GM18867 (cell line): ENCODE measurements at regions not wholly inside any gene's neighbourhood (a gene's known extent, or its start where the extent isn't known, plus 50 kb on each side); places are given as distances from the start of the nearest gene placed in this dataset.
A peak's percentile ranks its signal among the peaks of the same experiment; 100 is the strongest.

Experiments used
- ATAC-seq: cut with Tn5 transposase; IDR thresholded peaks from one replicate; pipeline ENCODE4 v1.9.1; 2021; ENCODE audit warnings: mild to moderate bottlenecking, moderate library complexity; ENCODE audit not compliant: unreplicated experiment

DNA sequence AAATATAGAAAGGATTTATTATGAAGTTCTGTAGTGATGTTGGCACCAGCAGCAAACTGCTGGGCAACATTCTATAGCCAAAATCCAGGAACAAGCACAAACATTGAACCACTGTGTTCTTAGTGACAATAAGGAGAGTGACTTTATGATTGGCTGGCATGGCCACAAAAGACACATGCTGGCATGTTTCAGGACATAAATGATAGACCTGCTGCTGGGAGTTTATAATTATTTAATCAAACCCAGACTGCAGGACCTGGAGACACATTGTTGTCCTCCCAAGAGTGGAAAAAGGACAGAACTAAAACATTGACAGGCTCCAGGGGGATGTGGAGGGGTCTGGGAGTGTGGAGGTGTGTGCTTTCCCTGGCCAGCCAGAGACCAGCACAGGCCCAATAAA, 255.3 kb upstream of the LRTM1 start:
- ATAC-seq = no peak

- ATAC-seq = peak; percentile 74
Observed at GRCh38 chr3:55180936-55181535, 253.2 kb upstream of the LRTM1 start.

DNA sequence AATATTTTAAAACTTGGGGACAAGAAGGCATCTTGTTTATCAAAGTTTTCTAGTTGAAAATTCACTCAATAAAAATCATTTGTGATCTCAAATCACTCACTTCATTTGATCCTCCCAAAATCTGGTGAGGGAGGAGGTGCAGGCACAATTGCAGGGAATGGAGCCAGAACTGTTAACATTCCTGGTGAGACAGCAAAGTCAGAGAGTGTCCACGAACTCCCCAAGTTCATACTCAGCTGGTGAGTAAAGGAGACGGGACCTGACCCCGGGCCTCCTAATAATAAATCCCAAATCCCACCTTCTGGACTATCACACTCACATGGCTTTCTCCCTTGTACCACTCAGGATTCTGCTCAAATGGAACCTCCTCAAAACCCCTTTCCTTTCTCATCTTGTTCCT, 252.3 kb upstream of the LRTM1 start:
- ATAC-seq = no peak

DNA sequence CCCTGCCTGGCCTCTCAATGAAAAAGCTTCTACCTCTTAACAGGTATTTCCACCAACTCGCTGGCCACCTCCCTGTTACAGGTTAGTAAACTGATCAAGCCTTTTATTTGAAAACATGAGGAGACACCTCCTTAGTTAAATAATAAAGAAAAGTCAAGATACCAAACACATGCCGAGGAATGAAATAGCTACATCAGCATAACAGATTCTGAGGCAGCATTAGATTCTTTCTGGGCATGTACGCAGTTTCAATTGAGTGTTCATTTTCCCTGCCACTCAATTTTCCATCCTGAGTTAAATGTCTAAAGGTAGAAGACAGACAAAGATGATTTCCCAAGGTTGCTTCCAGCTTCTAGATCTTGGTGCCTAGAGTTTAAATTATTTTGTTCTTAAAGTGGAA, 250.5 kb upstream of the LRTM1 start:
- ATAC-seq = no peak

DNA sequence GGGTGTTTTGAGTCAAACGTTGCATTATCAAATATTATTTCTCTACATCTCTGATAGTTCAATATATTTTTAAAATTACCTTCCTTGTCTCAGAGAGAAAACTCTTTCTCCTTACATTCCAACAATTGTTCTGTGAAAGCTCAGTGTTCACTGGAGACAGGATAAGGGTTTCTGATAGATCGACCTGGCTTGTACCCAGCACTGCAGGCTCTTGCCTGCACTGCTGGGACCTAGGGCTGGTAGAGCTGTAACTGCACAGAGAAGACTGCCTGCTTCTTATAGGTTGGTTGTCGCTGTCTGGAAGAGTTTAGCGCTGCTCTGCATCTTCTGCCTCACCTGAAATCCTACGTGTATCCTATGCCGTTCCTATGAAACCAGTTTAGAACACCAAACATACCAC, 249.9 kb upstream of the LRTM1 start:
- no peak for ATAC-seq

DNA sequence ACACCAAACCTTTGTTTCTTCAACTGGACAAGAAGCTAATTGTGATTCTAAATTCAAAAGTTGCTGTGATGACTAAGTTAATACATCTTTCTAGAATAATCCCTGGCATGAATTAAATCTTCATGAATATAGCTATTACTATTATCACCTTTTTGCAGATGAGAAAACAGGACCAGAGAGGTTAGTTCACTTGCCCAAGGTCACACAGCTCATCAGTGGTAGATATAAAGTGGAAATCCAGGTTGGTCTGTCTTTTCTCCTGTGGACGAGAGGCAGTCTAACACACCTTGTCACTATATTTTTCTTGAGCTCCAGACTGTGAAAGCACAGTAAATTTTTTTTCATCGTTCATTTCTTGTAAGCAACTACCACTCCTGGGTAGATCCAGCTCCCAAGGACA, 247.6 kb upstream of the LRTM1 start:
- ATAC-seq = no peak

DNA sequence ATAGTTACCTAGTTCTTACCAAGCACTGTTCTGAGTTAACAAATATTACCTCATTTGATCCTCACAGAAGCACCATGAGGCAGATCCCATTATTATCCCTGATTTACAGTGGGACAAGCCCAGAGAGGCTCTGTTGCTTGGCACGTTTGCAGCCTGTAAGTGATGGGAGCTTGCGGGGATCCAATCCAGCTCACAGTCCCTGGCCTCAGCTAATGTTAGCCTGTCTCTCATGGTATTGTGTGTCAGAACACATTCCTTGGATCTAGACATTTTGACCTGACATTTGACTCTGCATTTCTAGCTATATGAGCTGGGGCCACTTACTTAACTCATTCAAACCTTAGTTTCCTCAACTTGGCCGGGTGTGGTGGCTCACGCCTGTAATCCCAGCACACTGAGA, 246.9 kb upstream of the LRTM1 start:
- no peak for ATAC-seq

GRCh38 chr3:55173504-55173903, 245.6 kb upstream of the LRTM1 start:
- ATAC-seq = no peak

DNA sequence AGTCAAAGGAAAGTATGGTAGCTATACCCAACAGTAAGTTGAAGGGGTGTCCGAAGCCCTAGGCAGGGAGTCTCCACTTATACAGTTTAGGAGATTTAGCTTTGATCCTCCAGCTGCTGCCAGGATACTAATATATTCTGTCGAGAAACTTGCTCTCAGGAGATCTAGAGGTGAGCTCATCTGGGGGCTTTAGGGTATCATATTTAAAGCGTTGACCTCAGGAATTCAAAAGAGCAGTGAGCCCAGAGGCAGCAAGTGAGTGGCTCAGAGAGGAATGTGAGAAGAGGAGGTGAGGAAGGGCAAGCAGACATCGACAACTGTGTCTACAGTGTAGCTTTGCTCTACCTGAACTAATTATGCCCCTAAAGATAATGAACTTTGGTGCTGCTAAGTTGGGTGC, 245.1 kb upstream of the LRTM1 start:
- no peak for ATAC-seq

DNA sequence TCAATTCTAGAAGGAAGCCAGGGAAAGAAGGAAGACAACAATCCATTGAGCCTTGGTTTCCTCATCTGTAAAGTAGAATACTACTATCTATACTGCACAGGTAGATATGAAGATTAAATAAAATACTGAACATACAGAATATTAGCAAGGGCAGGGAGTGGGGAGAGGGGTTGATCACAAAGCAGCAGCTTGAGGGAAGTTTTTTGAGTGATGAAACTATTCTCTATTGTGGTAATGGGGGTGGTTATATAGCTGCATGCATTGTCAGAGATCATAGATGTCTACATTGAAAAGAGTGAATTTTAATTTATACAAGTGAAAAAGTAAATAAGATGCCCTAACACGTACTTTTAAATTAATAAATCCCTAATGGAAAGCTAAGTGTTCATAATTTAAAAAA, 242.6 kb upstream of the LRTM1 start:
- no peak for ATAC-seq

GRCh38 chr3:55169608-55170072, 241.8 kb upstream of the LRTM1 start:
- ATAC-seq = no peak

DNA sequence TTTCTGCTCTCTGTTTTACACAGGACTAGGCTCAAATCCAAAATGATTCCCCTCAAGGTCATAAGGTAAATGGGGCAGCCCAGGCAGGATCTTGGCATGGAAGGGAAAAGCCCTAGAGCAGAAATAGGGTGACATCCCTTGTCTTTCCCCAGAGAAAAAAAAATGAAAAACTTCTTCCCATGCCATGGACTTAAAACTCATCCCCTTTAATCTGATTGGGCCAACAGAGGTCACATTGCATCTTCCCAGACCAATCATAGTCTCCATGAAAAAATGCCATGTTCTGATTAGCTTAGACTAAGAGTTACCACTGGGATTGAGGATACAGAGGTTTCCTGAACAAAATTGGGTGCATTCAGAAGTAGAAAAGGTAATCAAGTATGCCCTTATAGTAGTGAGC, 241.3 kb upstream of the LRTM1 start:
- no peak for ATAC-seq

GRCh38 chr3:55167586-55168317, 239.9 kb upstream of the LRTM1 start:
- no peak for ATAC-seq

DNA sequence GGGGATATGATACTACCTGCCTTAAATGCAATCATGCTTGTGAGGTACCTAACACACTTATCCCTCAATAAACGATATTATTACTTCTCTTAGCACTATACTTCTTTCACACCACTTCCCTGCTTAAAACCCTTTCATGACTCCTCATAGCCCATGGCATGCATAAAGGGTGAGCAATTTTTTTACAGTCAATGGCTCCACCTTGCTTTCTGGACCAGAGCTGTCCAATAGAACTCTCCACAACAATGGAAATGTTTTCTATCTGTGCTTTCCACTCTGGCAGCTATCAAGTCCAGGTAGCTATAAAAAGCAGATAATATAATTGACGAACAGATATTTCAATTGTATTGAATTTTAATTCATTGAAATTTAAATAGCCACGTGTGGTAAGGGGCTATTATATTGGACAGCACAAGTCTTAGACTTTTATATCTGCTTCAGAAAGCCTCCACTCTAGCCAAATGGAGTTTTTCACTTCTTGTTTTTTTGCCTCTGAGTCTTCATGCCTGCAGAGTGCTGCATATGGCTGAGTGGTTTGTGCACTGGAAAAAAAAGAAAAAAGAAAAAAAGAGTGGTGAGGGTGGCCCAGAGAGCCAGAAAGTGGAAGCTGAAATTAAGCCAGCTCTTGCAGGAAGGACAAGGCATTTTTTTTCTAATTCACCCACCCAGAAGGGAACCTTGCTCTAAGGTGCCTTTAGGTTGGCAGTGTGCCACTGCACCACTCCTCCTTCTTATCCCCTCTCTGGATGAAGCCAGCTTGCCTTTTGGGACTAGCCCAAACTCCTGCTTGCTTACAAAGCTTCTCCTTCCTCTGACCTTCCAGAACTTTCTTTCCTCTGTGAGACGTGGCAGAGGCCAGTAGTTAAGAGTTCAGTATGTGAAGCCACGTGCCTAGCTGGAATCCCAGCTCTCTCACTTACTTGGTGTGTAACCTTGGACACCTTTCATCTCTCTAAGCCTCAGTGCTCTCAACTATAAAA, 239.0 kb upstream of the LRTM1 start:
- ATAC-seq = no peak

- ATAC-seq = no peak
Observed at GRCh38 chr3:55165704-55166405, 238.0 kb upstream of the LRTM1 start.

DNA sequence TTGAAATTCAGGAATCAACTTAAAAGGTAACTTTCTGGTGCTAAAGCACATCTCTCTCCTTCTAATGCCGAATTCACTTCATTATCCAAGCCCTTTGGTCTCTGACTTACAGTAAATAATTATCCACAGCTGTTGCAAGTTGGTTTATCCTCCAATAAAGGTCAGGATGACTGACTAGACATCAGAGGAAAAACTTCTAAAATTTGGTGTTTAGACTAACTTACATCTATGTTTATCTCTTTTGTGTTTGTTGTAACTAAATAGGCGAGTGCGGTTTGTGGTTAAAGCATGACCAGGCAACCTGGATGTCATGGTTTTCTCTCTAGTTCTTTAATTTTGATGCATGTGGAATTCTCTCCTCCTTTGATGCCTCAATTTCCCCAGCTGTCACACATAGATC, 237.4 kb upstream of the LRTM1 start:
- no peak for ATAC-seq

DNA sequence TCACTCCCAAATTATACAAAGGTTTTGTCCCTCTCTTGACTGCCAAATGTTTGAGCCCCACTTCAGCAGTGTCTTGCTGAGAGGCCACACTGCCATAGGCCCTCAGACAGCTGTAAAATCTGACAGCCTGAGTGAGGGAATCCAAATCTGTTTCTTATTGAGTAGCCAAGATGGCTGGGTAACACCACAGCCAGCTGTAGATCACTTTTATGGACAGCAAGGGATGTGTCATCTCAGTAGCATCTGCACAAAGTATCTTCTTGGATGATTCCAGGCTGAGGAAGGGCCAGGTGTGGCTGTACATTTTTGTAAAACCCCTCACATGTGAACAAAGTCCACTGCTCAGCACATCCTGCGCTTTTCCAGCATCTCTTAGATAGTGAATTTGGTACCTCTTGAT, 237.0 kb upstream of the LRTM1 start:
- ATAC-seq = no peak

GRCh38 chr3:55164191-55164590, 236.3 kb upstream of the LRTM1 start:
- ATAC-seq = no peak

GRCh38 chr3:55163421-55163820, 235.6 kb upstream of the LRTM1 start:
- ATAC-seq = no peak

DNA sequence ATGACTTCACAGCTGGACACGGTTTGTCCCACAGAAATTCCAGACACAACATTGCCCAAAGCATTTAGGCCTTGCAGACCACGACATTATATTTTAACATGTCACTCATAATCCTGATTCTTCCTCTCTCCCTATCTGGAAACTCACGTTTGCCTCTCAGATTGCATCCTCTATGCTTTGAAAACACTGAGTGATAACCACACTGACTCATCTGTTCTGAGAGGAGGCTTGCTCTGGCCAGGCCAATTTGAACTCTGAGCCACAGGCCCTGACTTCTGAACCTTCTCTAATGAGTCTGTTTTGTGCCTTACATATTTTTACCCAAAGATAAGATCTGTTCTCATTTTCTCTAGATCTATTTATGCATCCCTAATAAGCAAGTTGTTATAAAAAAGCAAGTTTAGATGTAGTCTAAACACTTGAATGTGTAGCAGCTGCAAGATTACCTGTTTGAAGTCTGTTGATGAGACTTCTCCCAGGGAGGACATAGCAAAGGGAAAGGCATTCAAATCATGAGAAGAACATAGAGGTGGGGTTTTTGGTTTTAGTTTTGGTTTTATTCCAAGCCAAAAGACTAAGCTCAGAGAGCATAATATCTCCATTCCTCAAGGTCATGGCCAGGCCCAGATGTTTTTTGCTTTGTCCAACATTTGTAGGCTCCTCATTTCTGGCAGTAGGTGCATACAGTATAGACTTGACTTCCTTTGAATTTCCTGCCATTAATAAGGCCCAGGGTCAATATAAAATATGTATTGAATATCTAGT, 234.4 kb upstream of the LRTM1 start:
- no peak for ATAC-seq
